ENCODE measurements at regions not wholly inside any gene's neighbourhood (a gene's known extent, or its start where the extent isn't known, plus 50 kb on each side); places are given as distances from the start of the nearest gene placed in this dataset.

DNA sequence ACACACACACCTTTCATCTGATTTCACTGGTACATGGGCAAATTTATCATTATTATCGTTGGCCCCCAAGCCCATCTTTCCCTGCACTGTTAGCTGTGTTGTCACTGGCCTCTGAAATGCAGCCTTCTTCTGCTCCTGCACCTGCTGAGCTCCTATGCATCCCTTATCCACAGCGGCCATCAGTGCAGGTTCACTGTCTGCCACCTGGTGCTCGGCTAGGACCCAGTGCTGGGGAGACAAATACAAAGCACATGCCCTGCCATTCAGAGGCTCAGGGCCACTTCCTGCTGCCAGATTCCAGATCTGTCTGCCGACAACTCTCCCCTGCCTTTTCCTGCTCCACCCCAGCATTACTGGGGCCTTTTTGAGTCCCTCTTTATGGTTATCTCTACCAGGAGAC lies 1205.4 kb downstream of the TBC1D22A start (continued):
- TF ChIP-seq, protein P1, sequence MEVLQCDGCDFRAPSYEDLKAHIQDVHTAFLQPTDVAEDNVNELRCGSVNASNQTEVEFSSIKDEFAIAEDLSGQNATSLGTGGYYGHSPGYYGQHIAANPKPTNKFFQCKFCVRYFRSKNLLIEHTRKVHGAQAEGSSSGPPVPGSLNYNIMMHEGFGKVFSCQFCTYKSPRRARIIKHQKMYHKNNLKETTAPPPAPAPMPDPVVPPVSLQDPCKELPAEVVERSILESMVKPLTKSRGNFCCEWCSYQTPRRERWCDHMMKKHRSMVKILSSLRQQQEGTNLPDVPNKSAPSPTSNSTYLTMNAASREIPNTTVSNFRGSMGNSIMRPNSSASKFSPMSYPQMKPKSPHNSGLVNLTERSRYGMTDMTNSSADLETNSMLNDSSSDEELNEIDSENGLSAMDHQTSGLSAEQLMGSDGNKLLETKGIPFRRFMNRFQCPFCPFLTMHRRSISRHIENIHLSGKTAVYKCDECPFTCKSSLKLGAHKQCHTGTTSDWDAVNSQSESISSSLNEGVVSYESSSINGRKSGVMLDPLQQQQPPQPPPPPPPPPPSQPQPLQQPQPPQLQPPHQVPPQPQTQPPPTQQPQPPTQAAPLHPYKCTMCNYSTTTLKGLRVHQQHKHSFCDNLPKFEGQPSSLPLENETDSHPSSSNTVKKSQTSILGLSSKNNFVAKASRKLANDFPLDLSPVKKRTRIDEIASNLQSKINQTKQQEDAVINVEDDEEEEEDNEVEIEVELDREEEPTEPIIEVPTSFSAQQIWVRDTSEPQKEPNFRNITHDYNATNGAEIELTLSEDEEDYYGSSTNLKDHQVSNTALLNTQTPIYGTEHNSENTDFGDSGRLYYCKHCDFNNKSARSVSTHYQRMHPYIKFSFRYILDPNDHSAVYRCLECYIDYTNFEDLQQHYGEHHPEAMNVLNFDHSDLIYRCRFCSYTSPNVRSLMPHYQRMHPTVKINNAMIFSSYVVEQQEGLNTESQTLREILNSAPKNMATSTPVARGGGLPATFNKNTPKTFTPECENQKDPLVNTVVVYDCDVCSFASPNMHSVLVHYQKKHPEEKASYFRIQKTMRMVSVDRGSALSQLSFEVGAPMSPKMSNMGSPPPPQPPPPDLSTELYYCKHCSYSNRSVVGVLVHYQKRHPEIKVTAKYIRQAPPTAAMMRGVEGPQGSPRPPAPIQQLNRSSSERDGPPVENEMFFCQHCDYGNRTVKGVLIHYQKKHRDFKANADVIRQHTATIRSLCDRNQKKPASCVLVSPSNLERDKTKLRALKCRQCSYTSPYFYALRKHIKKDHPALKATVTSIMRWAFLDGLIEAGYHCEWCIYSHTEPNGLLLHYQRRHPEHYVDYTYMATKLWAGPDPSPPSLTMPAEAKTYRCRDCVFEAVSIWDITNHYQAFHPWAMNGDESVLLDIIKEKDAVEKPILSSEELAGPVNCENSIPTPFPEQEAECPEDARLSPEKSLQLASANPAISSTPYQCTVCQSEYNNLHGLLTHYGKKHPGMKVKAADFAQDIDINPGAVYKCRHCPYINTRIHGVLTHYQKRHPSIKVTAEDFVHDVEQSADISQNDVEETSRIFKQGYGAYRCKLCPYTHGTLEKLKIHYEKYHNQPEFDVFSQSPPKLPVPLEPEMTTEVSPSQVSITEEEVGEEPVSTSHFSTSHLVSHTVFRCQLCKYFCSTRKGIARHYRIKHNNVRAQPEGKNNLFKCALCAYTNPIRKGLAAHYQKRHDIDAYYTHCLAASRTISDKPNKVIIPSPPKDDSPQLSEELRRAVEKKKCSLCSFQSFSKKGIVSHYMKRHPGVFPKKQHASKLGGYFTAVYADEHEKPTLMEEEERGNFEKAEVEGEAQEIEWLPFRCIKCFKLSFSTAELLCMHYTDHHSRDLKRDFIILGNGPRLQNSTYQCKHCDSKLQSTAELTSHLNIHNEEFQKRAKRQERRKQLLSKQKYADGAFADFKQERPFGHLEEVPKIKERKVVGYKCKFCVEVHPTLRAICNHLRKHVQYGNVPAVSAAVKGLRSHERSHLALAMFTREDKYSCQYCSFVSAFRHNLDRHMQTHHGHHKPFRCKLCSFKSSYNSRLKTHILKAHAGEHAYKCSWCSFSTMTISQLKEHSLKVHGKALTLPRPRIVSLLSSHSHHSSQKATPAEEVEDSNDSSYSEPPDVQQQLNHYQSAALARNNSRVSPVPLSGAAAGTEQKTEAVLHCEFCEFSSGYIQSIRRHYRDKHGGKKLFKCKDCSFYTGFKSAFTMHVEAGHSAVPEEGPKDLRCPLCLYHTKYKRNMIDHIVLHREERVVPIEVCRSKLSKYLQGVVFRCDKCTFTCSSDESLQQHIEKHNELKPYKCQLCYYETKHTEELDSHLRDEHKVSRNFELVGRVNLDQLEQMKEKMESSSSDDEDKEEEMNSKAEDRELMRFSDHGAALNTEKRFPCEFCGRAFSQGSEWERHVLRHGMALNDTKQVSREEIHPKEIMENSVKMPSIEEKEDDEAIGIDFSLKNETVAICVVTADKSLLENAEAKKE (CRISPR knock-in tag; IDR thresholded peaks at IDR 0.05) = no peak
- no peak for TF ChIP-seq ZNF114 (CRISPR knock-in tag; IDR thresholded peaks at IDR 0.05)
- TF ChIP-seq CREB1 (CRISPR knock-in tag; IDR thresholded peaks at IDR 0.05; ENCODE audit: low read depth) = no peak
- no peak for TF ChIP-seq EZH2 (IDR thresholded peaks at IDR 0.05; ENCODE audit: low read depth, unreplicated experiment)
- no peak for TF ChIP-seq STAT1 (IDR thresholded peaks at IDR 0.05; ENCODE audit: unreplicated experiment)

DNA sequence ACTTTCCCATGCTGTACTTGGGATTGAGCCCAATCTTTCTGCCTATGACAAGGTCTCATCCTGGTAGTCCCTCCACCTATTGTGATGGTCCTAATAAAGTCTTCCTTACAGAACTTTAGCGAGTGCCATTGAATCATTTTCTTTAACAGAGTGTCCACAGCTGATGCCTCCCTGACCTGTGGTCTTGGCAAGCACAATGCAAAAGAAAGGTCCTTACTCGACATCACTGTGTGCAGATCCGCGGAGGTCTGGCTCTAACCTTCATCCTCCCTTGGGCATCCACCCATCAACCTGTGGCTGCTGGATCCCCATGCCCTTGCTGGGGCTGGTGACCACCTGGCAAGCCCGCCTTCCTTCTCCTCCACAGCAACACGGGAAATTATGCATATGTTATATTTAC lies 1203.9 kb downstream of the TBC1D22A start:
- Histone ChIP-seq H3K4me3 (no peak overlapping the region), H3K4me2 (no peak overlapping the region), H3K4me1 (ENCODE audit: insufficient read depth) (no peaks in the 10 kb centered on the region), H3K9me2 (ENCODE audit: insufficient read depth) (no peaks in the 10 kb centered on the region), H3F3A (replicated peaks; ENCODE audit: low read depth) (no peaks in the 10 kb centered on the region), H3K79me2 (replicated peaks; ENCODE audit: insufficient read depth) (no peaks in the 10 kb centered on the region), H3K27me3 (ENCODE audit: insufficient read depth) (no peaks in the 10 kb centered on the region), H3K27ac (ENCODE audit: low read depth) (no peak overlapping the region), H3K36me3 (ENCODE audit: insufficient read depth) (no peaks in the 10 kb centered on the region; the same call in 1 of the 2 replicates), H4K20me1 (replicated peaks; ENCODE audit: insufficient read depth) (no peaks in the 10 kb centered on the region), H2AFZ (no peak overlapping the region)
- Mint-ChIP-seq H3K4me1 (no peaks in the 10 kb centered on the region), H3K27ac (no peak overlapping the region), H3K27me3 (ENCODE audit: insufficient read depth, low read depth, poor library complexity) (peaks cover 7% of the 10 kb centered on the region), H3K36me3 (ENCODE audit: low read depth) (peaks cover 3% of the 10 kb centered on the region; the same call in 1 of the 3 replicates), H3K4me3 (no peak overlapping the region), H3K9me3 (peaks cover 85% of the 10 kb centered on the region)
- ATAC-seq = no peak
- no peak for DNase-seq (ENCODE audit: low spot score)
- TF ChIP-seq EZH2phosphoT487 (IDR thresholded peaks at IDR 0.05; ENCODE audit: unreplicated experiment) (no peak), POLR2AphosphoS5 (IDR thresholded peaks at IDR 0.05; ENCODE audit: low read depth) (no peak), STAT1 (IDR thresholded peaks at IDR 0.05; ENCODE audit: unreplicated experiment) (no peak), NANOG (IDR thresholded peaks at IDR 0.05; ENCODE audit: borderline replicate concordance) (no peak), CREB1 (CRISPR knock-in tag; IDR thresholded peaks at IDR 0.05; ENCODE audit: low read depth) (no peak), JUNB (IDR thresholded peaks at IDR 0.05; ENCODE audit: unreplicated experiment) (no peak)
- TF ChIP-seq, protein P2, sequence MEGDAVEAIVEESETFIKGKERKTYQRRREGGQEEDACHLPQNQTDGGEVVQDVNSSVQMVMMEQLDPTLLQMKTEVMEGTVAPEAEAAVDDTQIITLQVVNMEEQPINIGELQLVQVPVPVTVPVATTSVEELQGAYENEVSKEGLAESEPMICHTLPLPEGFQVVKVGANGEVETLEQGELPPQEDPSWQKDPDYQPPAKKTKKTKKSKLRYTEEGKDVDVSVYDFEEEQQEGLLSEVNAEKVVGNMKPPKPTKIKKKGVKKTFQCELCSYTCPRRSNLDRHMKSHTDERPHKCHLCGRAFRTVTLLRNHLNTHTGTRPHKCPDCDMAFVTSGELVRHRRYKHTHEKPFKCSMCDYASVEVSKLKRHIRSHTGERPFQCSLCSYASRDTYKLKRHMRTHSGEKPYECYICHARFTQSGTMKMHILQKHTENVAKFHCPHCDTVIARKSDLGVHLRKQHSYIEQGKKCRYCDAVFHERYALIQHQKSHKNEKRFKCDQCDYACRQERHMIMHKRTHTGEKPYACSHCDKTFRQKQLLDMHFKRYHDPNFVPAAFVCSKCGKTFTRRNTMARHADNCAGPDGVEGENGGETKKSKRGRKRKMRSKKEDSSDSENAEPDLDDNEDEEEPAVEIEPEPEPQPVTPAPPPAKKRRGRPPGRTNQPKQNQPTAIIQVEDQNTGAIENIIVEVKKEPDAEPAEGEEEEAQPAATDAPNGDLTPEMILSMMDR (conservative IDR thresholded peaks at IDR 0.05; ENCODE audit: low read depth in 2 of 2) = no peak
- TF ChIP-seq, protein P3, sequence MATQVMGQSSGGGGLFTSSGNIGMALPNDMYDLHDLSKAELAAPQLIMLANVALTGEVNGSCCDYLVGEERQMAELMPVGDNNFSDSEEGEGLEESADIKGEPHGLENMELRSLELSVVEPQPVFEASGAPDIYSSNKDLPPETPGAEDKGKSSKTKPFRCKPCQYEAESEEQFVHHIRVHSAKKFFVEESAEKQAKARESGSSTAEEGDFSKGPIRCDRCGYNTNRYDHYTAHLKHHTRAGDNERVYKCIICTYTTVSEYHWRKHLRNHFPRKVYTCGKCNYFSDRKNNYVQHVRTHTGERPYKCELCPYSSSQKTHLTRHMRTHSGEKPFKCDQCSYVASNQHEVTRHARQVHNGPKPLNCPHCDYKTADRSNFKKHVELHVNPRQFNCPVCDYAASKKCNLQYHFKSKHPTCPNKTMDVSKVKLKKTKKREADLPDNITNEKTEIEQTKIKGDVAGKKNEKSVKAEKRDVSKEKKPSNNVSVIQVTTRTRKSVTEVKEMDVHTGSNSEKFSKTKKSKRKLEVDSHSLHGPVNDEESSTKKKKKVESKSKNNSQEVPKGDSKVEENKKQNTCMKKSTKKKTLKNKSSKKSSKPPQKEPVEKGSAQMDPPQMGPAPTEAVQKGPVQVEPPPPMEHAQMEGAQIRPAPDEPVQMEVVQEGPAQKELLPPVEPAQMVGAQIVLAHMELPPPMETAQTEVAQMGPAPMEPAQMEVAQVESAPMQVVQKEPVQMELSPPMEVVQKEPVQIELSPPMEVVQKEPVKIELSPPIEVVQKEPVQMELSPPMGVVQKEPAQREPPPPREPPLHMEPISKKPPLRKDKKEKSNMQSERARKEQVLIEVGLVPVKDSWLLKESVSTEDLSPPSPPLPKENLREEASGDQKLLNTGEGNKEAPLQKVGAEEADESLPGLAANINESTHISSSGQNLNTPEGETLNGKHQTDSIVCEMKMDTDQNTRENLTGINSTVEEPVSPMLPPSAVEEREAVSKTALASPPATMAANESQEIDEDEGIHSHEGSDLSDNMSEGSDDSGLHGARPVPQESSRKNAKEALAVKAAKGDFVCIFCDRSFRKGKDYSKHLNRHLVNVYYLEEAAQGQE (IDR thresholded peaks at IDR 0.05; ENCODE audit: unreplicated experiment) = no peak

All from GM23338 (cell line).